MM.1S (cell line): ENCODE measurements at regions not wholly inside any gene's neighbourhood (a gene's known extent, or its start where the extent isn't known, plus 50 kb on each side); places are given as distances from the start of the nearest gene placed in this dataset.

Source experiments
- DNase-seq: peaks from one replicate; pipeline ENCODE4 v3.0.0-alpha.2; 2015
- H2AFZ ChIP-seq: fragments of 300-600 bp; sonication (generic); 2 replicates; pipeline ENCODE4 v1.6.0; 2016; ENCODE audit warnings: antibody characterized with exemption, low read length
- H3F3A ChIP-seq: fragments of 300-600 bp; sonication (generic); 2 replicates; pipeline ENCODE4 v1.6.1; 2016; ENCODE audit warnings: mild to moderate bottlenecking, antibody characterized with exemption, low read length, moderate library complexity, mixed read lengths; ENCODE audit not compliant: insufficient read depth
- H3K27ac ChIP-seq: fragments of 300-600 bp; sonication (generic); 2 replicates; pipeline ENCODE4 v1.5.1; 2016; ENCODE audit warnings: mild to moderate bottlenecking, low read length
- H3K27me3 ChIP-seq: fragments of 300-600 bp; sonication (generic); replicated peaks from 2 replicates; pipeline ENCODE4 v1.6.0; 2016; ENCODE audit warnings: low read length; ENCODE audit not compliant: insufficient read depth
- H3K36me3 ChIP-seq: fragments of 300-600 bp; sonication (generic); replicated peaks from 2 replicates; pipeline ENCODE4 v1.6.1; 2016; ENCODE audit warnings: mild to moderate bottlenecking, low read length, mixed read lengths; ENCODE audit not compliant: insufficient read depth
- H3K4me1 ChIP-seq: fragments of 300-600 bp; sonication (generic); 2 replicates; pipeline ENCODE4 v1.6.1; 2016; ENCODE audit warnings: low read length, mixed read lengths
- H3K4me2 ChIP-seq: fragments of 300-600 bp; sonication (generic); 2 replicates; pipeline ENCODE4 v1.6.0; 2016; ENCODE audit warnings: low read depth, low read length
- H3K4me3 ChIP-seq: fragments of 300-600 bp; sonication (generic); 2 replicates; pipeline ENCODE4 v1.5.1; 2016; ENCODE audit warnings: low read length, mixed read lengths
- H3K79me2 ChIP-seq: fragments of 300-600 bp; sonication (generic); 2 replicates; pipeline ENCODE4 v1.6.1; 2016; ENCODE audit warnings: mixed run types, low read length, mixed read lengths
- H3K9ac ChIP-seq: fragments of 300-600 bp; sonication (generic); 2 replicates; pipeline ENCODE4 v1.6.1; 2016; ENCODE audit warnings: low read length, mixed read lengths
- H3K9me2 ChIP-seq: fragments of 300-600 bp; sonication (generic); replicated peaks from 2 replicates; pipeline ENCODE4 v1.6.1; 2016; ENCODE audit warnings: mild to moderate bottlenecking, low read length, mixed read lengths; ENCODE audit not compliant: insufficient read depth
- H3K9me3 ChIP-seq: fragments of 300-600 bp; sonication (generic); replicated peaks from 2 replicates; pipeline ENCODE4 v1.6.1; 2016; ENCODE audit warnings: mild to moderate bottlenecking, low read length, mixed read lengths; ENCODE audit not compliant: insufficient read depth
- H4K20me1 ChIP-seq: fragments of 300-600 bp; sonication (generic); 2 replicates; pipeline ENCODE4 v1.6.1; 2016; ENCODE audit warnings: mild to moderate bottlenecking, low read length, moderate library complexity, mixed read lengths; ENCODE audit not compliant: insufficient read depth
- EZH2 ChIP-seq: fragments of 300-600 bp; sonication (generic); optimal IDR thresholded peaks from 2 replicates; pipeline ENCODE3; 2017; ENCODE audit warnings: low read depth, mild to moderate bottlenecking, antibody characterized with exemption, low read length, mixed read lengths
- EZH2phosphoT487 ChIP-seq: fragments of 300-600 bp; sonication (generic); IDR thresholded peaks from 2 replicates; pipeline ENCODE4 v1.6.1; 2018; ENCODE audit warnings: antibody characterized with exemption, low read length
- TF ChIP-seq, protein P1 (sequence below): fragments of 300-600 bp; sonication (generic); IDR thresholded peaks from 2 replicates; pipeline ENCODE4 v1.5.1; 2016; ENCODE audit warnings: antibody characterized with exemption, low read length, mixed read lengths

DNA sequence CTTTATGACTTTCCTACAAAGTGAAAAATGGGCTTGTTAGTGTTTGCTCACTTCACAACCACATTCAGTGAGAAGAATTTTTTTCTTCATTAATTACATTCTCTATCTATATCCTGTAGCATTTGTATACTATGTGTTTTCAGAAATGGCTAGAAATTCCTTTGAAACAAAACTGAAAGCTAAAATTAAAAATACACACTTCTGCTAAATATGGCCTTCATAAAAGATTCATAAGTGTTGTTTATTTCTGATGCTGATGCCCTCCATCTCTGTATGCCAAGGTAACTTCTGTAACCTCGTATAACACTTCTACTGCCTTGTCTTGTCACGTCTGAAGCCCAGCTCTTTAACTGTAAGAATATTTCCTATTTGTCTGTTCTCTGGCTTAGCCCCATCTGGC lies 59.8 kb downstream of the PMAIP1 start:
- Histone ChIP-seq H3K9me3 (no peaks in the 10 kb centered on the region), H3K9me2 (no peaks in the 10 kb centered on the region), H3K79me2 (no peaks in the 10 kb centered on the region), H2AFZ (no peak overlapping the region), H4K20me1 (no peaks in the 10 kb centered on the region), H3K9ac (no peak overlapping the region), H3K36me3 (no peaks in the 10 kb centered on the region), H3F3A (no peaks in the 10 kb centered on the region), H3K27me3 (no peaks in the 10 kb centered on the region), H3K4me1 (peaks cover 12% of the 10 kb centered on the region), H3K4me2 (peak overlapping the region; percentile 18; the same call in 1 of the 2 replicates), H3K4me3 (no peak overlapping the region), H3K27ac (no peak overlapping the region)
- TF ChIP-seq, protein P1, sequence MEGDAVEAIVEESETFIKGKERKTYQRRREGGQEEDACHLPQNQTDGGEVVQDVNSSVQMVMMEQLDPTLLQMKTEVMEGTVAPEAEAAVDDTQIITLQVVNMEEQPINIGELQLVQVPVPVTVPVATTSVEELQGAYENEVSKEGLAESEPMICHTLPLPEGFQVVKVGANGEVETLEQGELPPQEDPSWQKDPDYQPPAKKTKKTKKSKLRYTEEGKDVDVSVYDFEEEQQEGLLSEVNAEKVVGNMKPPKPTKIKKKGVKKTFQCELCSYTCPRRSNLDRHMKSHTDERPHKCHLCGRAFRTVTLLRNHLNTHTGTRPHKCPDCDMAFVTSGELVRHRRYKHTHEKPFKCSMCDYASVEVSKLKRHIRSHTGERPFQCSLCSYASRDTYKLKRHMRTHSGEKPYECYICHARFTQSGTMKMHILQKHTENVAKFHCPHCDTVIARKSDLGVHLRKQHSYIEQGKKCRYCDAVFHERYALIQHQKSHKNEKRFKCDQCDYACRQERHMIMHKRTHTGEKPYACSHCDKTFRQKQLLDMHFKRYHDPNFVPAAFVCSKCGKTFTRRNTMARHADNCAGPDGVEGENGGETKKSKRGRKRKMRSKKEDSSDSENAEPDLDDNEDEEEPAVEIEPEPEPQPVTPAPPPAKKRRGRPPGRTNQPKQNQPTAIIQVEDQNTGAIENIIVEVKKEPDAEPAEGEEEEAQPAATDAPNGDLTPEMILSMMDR = no peak
- TF ChIP-seq EZH2phosphoT487 (no peak), EZH2 (no peak)
- DNase-seq = peak; percentile 10

DNA sequence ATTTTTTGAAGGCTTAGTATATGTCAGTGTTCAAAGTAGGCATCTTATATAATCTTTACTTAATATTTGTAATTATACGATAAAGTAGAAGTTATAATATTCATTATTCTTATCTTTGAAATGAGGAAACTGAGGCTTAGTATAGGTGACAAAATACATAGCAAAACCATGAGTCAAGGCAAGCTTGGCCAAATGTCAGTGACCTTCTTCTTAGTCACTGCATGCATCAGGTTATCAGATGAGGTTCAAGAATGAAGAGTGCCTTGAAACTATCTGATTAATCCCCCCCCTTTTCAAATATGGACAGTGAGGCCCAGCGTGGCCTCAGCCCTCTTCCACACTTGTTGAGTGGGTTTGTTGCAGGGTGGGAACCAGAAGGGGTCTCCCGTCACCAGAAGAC lies 59.3 kb downstream of the PMAIP1 start:
- Histone ChIP-seq H3K27me3 (no peaks in the 10 kb centered on the region), H3K36me3 (no peaks in the 10 kb centered on the region), H3K9me2 (no peaks in the 10 kb centered on the region), H3K4me2 (peak overlapping the region; percentile 18; the same call in 1 of the 2 replicates), H3K4me1 (peaks cover 12% of the 10 kb centered on the region), H3K9ac (no peak overlapping the region), H3K4me3 (no peak overlapping the region), H3K9me3 (no peaks in the 10 kb centered on the region), H4K20me1 (no peaks in the 10 kb centered on the region), H3F3A (no peaks in the 10 kb centered on the region), H3K27ac (no peak overlapping the region), H2AFZ (no peak overlapping the region), H3K79me2 (no peaks in the 10 kb centered on the region)
- TF ChIP-seq EZH2phosphoT487 = no peak
- TF ChIP-seq EZH2 = no peak
- DNase-seq = no peak

DNA sequence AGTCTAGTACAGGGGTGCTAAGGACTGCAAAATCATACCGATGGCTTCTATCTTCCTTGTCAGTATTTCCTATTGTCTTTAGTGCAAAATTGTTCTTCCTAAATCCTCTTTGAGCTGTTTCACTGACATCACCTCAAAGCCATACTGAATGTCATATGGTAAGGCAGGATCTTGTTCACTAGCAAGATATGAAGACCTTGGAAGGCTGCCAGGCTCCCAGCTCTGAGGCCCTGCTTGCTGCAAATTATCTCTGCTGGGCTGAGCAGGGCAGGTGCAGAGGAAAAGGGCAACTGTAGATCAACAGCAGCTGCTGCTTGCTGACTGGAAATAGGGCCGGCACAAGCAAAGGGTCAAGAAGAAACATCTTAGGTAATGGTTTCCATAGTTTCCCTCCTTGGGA lies 58.2 kb downstream of the PMAIP1 start:
- Histone ChIP-seq H3K4me2 (no peak overlapping the region), H3K4me1 (peaks cover 12% of the 10 kb centered on the region), H3K9ac (no peak overlapping the region), H2AFZ (no peak overlapping the region), H3K27ac (no peak overlapping the region), H3F3A (no peaks in the 10 kb centered on the region), H3K36me3 (no peaks in the 10 kb centered on the region), H3K4me3 (no peak overlapping the region), H3K27me3 (no peaks in the 10 kb centered on the region), H3K9me3 (no peaks in the 10 kb centered on the region), H4K20me1 (no peaks in the 10 kb centered on the region), H3K79me2 (no peaks in the 10 kb centered on the region), H3K9me2 (no peaks in the 10 kb centered on the region)
- TF ChIP-seq, protein P1 = no peak
- TF ChIP-seq EZH2 (no peak), EZH2phosphoT487 (no peak)
- DNase-seq = peak; percentile 59

DNA sequence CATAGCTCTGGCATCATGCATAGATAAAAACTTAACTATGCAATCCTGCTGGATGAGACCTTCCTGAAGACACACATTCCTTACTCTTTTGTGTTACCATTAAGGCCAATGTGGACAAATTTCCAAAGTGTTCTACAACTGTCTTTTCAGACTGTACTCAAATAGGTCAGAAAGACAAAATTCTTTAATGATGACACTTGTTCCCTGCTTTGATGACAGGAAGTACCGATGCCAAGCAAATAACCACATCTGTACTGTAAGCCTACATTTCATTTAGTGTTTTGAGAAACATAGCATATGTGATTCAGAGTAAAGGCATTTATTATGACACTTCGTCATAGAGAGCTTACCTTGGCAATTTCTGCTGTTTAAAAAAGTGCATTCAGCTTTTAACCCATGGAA lies 55.0 kb downstream of the PMAIP1 start:
- Histone ChIP-seq H3K4me1 (peaks cover 10% of the 10 kb centered on the region), H3K9ac (no peak overlapping the region), H4K20me1 (no peaks in the 10 kb centered on the region), H3K36me3 (no peaks in the 10 kb centered on the region), H3K27ac (no peak overlapping the region), H3K9me2 (no peaks in the 10 kb centered on the region), H2AFZ (no peak overlapping the region), H3K27me3 (no peaks in the 10 kb centered on the region), H3K4me2 (no peak overlapping the region), H3K9me3 (no peaks in the 10 kb centered on the region), H3F3A (no peaks in the 10 kb centered on the region), H3K79me2 (no peaks in the 10 kb centered on the region), H3K4me3 (no peak overlapping the region)
- DNase-seq = no peak
- TF ChIP-seq EZH2 (no peak), EZH2phosphoT487 (no peak)
- TF ChIP-seq, protein P1 = no peak
